Left ventricle myocardium inferior (tissue), 1 donor: ENCODE measurements at regions not wholly inside any gene's neighbourhood (a gene's known extent, or its start where the extent isn't known, plus 50 kb on each side); places are given as distances from the start of the nearest gene placed in this dataset.
A peak's percentile ranks its signal among the peaks of the same experiment; 100 is the strongest.

Experiments used
- DNase-seq: peaks from one replicate; pipeline ENCODE4 v3.0.0-alpha.2; 2020
- H3K27ac ChIP-seq: fragments of 200-600 bp; replicated peaks from 2 replicates; pipeline ENCODE4 v1.8.0; 2021
- H3K27me3 ChIP-seq: fragments of 200-600 bp; 2 replicates; pipeline ENCODE4 v1.8.0; 2021; ENCODE audit warnings: low read depth
- H3K36me3 ChIP-seq: fragments of 200-600 bp; 2 replicates; pipeline ENCODE4 v1.8.0; 2021
- H3K4me1 ChIP-seq: fragments of 200-600 bp; 2 replicates; pipeline ENCODE4 v1.8.0; 2021
- H3K4me3 ChIP-seq: fragments of 200-600 bp; 2 replicates; pipeline ENCODE4 v1.8.0; 2021; ENCODE audit warnings: mild to moderate bottlenecking, moderate library complexity
- H3K9me3 ChIP-seq: fragments of 200-600 bp; replicated peaks from 2 replicates; pipeline ENCODE4 v1.8.0; 2021
- CTCF ChIP-seq: fragments of 200-600 bp; IDR thresholded peaks from 2 replicates; pipeline ENCODE4 v1.8.0; 2021; ENCODE audit warnings: antibody characterized with exemption, mild to moderate bottlenecking, borderline replicate concordance
- intact Hi-C: fragments of 100-400 bp; cut with micrococcal nuclease; formaldehyde crosslinking; loops from one replicate; pipeline ENCODE4 v1.11.0; 2022
- donor health status: DM: no; HTN: yes; CAD: no; lungs with severe emphysema.

GRCh38 chr14:22118899-22119477 lies 445.4 kb upstream of the OR4E1 start:
- no peak overlapping the region for H3K4me3 ChIP-seq
- H3K36me3 ChIP-seq, result no peaks in the 10 kb centered on the region
- H3K4me1 ChIP-seq, result no peaks in the 10 kb centered on the region
- H3K9me3 ChIP-seq, result peaks cover 13% of the 10 kb centered on the region
- TF ChIP-seq CTCF, result no peak
- H3K27me3 ChIP-seq, result peaks cover 26% of the 10 kb centered on the region
- no peak overlapping the region for H3K27ac ChIP-seq
- intact Hi-C loops, result no loop called here
- DNase-seq, result no peak

GRCh38 chr14:22113401-22113800 lies 439.8 kb upstream of the OR4E1 start:
- H3K27ac ChIP-seq, result no peak overlapping the region
- H3K9me3 ChIP-seq, result peaks cover 9% of the 10 kb centered on the region
- H3K4me1 ChIP-seq, result no peaks in the 10 kb centered on the region
- DNase-seq, result no peak
- no peak overlapping the region for H3K4me3 ChIP-seq
- intact Hi-C loops, result no loop called here
- TF ChIP-seq CTCF, result no peak
- peaks cover 25% of the 10 kb centered on the region for H3K27me3 ChIP-seq
- no peaks in the 10 kb centered on the region for H3K36me3 ChIP-seq

- peak; percentile 47 for TF ChIP-seq CTCF
- DNase-seq, result no peak
- no peaks in the 10 kb centered on the region for H3K9me3 ChIP-seq
- H3K27me3 ChIP-seq, result peaks cover 21% of the 10 kb centered on the region
- no peak overlapping the region for H3K4me3 ChIP-seq
- H3K4me1 ChIP-seq, result no peaks in the 10 kb centered on the region
- H3K27ac ChIP-seq, result no peak overlapping the region
- intact Hi-C loops, result no loop called here
- H3K36me3 ChIP-seq, result no peaks in the 10 kb centered on the region
Measured at GRCh38 chr14:22112004-22112403, 438.4 kb upstream of the OR4E1 start.

GRCh38 chr14:22107753-22108152 lies 434.1 kb upstream of the OR4E1 start:
- Histone ChIP-seq H3K36me3 (no peaks in the 10 kb centered on the region), H3K27me3 (peaks cover 33% of the 10 kb centered on the region), H3K27ac (no peak overlapping the region), H3K9me3 (no peaks in the 10 kb centered on the region), H3K4me1 (no peaks in the 10 kb centered on the region), H3K4me3 (no peak overlapping the region)
- DNase-seq, result no peak
- intact Hi-C loops, result no loop called here
- no peak for TF ChIP-seq CTCF

- H3K4me3 ChIP-seq, result no peak overlapping the region
- no peak for DNase-seq
- TF ChIP-seq CTCF, result no peak
Measured at GRCh38 chr14:22106700-22107697, 433.4 kb upstream of the OR4E1 start.

More at GRCh38 chr14:22106700-22107697, 433.4 kb upstream of the OR4E1 start:
- Histone ChIP-seq H3K27ac (no peak overlapping the region), H3K4me1 (no peaks in the 10 kb centered on the region), H3K27me3 (peaks cover 25% of the 10 kb centered on the region), H3K36me3 (no peaks in the 10 kb centered on the region), H3K9me3 (no peaks in the 10 kb centered on the region)
- intact Hi-C loops, result no loop called here
